RCC 7860 (cell line): ENCODE measurements at regions not wholly inside any gene's neighbourhood (a gene's known extent, or its start where the extent isn't known, plus 50 kb on each side); places are given as distances from the start of the nearest gene placed in this dataset.

Experiments used
- DNase-seq: peaks from one replicate; pipeline ENCODE4 v3.0.0-alpha.2; 2015; ENCODE audit warnings: low spot score
- FAIRE-seq: peaks from 2 replicates; lab custom pipeline; 2012; peaks lifted over from hg19 to GRCh38; lab: Jason Lieb, UNC

DNA sequence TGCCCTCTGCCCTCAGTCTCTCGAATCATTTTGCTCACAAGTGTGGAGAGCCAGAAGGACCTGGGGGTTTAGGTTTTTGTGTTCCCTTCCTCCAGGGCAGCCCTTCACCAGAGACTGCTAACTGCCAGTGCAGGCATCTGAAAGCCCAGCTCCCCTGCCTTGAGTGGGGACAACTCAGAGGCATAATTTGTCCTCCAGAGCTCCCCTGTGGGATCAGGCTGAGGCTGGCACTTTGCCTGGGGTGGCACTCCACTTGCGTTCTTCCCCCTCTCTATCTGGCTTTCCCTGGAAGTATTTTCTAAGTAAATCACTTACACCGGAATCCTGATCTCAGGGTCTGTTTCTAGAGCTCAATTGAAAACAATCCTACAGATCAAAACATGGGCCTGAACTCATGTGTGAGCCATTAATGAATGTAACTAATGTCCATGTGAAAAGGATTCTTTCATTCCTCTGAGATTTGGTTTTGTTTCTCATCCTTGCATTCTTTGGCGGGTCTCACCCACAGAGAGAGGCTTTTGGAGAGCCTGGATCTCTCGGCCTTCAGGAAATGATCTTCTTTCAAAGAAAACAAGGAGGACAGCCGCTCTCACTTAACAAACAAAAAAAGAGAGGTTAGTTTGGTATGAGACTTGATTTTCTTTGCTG is 125.7 kb upstream of the RIPOR2 start:
- DNase-seq (no peak), FAIRE-seq (no peak)

- no peak for FAIRE-seq
- no peak for DNase-seq
Observed at GRCh38 chr6:25062070-25062811, 126.5 kb upstream of the RIPOR2 start.

DNA sequence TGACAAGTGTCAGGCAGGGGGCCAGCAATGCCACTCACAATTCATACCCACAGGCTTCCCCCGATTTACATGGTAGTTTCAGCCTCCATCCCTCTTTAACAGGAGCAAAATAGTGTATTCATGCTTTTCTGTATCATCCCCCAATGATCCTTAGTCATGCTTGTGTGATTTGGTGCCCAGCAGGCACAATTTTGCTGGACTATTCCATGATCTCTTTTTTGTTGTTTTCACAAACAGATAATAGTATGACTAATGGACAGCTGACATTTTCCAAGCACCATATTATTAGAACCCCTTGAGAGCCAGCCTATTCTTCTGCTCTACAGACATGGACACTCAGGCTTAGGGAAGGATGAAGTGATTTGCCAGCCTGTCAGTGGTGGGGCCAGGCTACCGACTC is 128.2 kb upstream of the RIPOR2 start:
- DNase-seq = no peak
- FAIRE-seq = no peak

DNA sequence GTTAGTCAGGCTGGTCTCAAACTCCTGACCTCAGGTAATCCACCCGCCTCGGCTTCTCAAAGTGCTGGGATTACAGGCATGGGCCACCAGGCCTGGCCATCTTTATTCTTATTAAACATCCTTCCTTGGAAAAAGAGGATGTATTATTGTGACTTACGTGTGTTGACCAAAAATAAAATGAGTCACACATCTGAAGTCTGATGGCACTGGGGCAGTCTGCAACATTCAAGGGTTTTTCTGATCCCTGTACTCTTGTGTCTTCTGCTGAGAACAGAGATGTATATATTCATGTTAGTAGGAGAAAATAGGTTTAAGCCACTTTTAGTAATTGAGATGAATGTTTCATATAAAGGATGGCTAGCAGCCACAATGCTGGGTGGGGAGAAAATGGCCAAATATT is 129.9 kb upstream of the RIPOR2 start:
- FAIRE-seq (no peak), DNase-seq (no peak)

DNA sequence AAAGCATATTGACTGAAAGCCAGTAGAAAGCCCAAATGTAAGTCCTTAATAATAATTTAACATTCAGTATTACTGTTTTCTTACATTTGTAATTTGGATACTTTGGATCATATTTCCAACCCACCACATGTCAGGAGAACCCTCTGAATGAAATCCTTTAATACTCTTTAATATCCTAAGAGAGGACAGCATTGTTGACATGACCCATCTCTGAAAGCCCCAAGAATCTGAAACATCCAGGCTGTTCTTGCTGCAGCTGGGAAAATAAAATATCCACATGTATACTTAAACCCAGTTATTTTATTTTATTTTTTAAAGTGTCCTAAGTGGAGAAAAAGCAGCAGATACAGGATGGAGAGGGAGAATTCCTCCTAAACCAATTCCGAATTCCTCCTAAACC is 130.8 kb upstream of the RIPOR2 start:
- FAIRE-seq = no peak
- DNase-seq = no peak

- FAIRE-seq = no peak
- no peak for DNase-seq
Observed at GRCh38 chr6:25068866-25069265, 133.1 kb upstream of the RIPOR2 start.

DNA sequence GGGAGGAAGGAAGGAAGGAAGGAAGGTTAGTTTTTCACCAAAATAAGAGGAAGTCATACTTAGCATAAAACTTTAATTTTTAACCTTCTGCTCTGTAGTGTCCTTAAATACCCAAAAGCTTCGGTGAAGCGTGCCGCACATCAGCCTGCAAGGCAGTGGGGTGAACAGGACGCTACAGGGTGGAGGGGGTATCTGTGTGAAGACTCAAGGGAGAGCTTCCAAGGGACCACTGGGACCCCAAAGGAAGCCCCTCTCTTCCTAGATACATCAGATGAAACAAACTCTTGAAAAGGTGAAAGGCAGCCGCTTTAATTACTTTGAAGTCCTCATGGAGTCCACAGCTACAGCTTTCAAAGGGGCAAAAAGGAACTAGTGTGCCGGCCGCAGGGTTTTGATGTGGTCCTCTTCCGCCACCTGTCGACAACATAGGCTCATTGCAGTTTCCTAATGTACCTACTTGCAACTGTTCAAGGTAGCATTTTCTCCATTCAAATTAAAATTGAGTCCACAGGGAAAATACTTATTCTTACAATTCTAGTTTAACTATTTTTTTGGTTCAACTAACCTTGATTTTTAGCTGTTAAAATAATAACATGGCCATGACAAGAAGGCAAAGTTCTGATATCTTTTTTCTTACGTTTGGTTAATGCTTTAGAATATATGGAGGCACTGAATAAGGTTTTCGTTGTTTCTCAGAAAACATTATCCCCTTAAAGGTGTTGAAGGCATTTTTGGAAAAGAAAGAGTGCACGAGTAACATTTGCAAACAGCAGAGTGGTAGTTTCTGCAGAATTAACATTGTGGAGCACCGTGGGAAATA is 135.0 kb upstream of the RIPOR2 start:
- FAIRE-seq (peak; percentile 77), DNase-seq (peak; percentile 48)

DNA sequence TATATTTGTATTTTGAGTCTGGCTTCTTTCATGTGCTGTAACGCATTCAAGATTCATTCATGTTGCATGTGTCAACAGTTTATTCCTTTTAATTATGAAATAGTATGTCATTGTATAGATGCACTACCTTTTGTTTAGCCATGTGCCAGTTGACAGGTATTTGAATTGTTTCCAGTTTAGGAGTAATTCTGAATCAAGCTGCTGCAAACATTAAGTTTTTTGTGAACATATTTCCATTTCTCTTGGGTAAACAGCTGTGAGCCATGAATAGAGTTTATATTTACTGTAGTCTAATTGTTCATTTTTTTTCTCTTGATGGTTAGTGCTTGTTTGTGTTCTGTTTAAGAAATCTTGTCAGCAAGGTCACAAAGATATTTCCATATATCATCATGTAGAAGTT is 142.4 kb upstream of the RIPOR2 start:
- FAIRE-seq = no peak

GRCh38 chr6:25083784-25084507 is 148.2 kb upstream of the RIPOR2 start:
- no peak for DNase-seq
- FAIRE-seq = no peak

More for the DNA sequence above, 142.4 kb upstream of the RIPOR2 start:
- no peak for DNase-seq

DNA sequence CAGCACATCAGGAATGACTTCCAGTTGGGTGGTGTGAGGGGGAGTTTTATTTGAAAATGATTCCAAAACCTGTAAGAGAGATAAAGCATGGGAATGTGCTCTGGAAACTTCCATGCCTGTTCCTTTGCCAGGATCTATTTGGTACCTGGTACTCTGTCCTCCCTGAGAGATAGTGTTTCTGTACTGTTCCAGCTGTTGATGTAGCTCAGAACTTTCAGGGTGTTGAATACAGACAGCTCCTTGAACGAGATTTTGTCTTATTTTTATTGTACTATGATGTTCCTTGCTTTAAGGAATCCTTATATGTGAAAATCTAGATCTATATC is 148.7 kb upstream of the RIPOR2 start:
- no peak for FAIRE-seq

GRCh38 chr6:25085756-25086155 is 150.0 kb upstream of the RIPOR2 start:
- FAIRE-seq = no peak
- DNase-seq = no peak

More for the DNA sequence above, 148.7 kb upstream of the RIPOR2 start:
- no peak for DNase-seq

- DNase-seq (no peak), FAIRE-seq (no peak)
Observed at GRCh38 chr6:25086500-25087091, 150.8 kb upstream of the RIPOR2 start.

- FAIRE-seq (no peak), DNase-seq (no peak)
Observed at GRCh38 chr6:25088513-25088912, 152.8 kb upstream of the RIPOR2 start.

DNA sequence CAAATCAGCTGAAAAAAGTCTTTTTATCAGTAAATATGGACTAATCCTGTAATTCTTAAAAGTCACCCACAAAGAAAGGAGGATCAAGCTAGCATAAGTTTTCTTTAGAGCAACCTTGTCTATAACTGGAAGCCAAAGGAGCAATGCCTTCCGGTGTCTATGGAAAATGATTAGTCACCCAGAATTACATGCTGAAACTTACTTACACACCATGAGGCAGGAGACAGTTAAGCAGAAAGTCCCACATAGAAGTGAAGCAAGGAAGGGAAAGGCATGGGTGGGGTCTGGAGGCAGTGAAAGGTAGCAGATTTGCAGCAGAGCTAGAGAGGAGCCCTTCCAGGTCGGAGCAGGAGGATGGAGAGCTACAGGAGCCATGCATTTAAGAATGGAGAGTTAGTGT is 153.7 kb upstream of the RIPOR2 start:
- no peak for DNase-seq
- no peak for FAIRE-seq

DNA sequence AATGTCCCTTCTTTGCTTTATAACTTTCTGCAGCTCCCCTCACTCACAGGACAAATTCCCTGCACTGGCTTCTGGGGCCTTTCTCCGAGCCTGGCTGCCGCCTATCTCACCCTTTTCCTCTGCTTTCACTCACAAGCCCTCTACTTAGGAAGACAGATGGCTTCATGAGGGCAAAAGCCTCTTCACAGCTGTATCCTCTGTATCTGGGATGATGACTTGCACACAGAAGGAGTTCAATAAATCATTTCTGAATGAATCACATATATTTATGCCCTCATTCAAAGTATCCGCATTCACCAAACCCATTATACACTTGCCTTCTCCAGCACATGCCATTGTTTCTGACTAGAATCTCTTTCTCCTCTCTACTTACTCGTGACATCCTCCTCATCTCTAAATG is 159.0 kb upstream of the RIPOR2 start:
- FAIRE-seq (no peak), DNase-seq (no peak)

- no peak for FAIRE-seq
- no peak for DNase-seq
Observed at GRCh38 chr6:25100288-25100687, 164.5 kb upstream of the RIPOR2 start.

DNA sequence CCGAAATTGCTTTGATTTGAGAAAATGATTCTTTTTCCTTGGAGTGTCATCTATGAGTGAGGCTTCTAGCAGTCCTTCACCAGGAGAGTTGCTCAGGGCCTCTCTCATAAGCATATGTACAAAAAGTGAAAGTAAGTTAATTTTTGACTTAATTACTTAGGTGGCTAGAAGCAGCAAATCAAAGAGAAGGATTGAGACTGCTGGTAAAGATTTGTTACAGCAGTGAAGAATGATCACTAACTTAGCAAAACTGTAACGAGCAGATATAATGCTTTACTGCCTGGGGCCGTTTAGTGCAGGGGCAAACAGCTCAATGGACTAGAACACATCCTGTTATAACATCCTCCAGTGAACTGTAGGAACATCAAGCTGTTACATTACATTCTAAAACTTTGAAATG is 167.8 kb upstream of the RIPOR2 start:
- no peak for FAIRE-seq
- no peak for DNase-seq

GRCh38 chr6:25105070-25105925 is 169.5 kb upstream of the RIPOR2 start:
- no peak for FAIRE-seq

GRCh38 chr6:25107218-25107617 is 171.5 kb upstream of the RIPOR2 start:
- no peak for FAIRE-seq
- DNase-seq = no peak

More at GRCh38 chr6:25105070-25105925, 169.5 kb upstream of the RIPOR2 start:
- no peak for DNase-seq

GRCh38 chr6:25111782-25112181 is 167.4 kb upstream of the CARMIL1 start:
- no peak for DNase-seq
- FAIRE-seq = no peak
